NCI-H1694 (cell line): ENCODE measurements at regions not wholly inside any gene's neighbourhood (a gene's known extent, or its start where the extent isn't known, plus 50 kb on each side); places are given as distances from the start of the nearest gene placed in this dataset.
"Not testable (repeated sequence)": the region's sequence is repeated elsewhere in the genome, so short reads cannot be mapped to it uniquely, and the experiment has no call there.

Source experiments
- DNase-seq: peaks from one replicate; lab custom pipeline; 2025; lab: John Stamatoyannopoulos, UW

DNA sequence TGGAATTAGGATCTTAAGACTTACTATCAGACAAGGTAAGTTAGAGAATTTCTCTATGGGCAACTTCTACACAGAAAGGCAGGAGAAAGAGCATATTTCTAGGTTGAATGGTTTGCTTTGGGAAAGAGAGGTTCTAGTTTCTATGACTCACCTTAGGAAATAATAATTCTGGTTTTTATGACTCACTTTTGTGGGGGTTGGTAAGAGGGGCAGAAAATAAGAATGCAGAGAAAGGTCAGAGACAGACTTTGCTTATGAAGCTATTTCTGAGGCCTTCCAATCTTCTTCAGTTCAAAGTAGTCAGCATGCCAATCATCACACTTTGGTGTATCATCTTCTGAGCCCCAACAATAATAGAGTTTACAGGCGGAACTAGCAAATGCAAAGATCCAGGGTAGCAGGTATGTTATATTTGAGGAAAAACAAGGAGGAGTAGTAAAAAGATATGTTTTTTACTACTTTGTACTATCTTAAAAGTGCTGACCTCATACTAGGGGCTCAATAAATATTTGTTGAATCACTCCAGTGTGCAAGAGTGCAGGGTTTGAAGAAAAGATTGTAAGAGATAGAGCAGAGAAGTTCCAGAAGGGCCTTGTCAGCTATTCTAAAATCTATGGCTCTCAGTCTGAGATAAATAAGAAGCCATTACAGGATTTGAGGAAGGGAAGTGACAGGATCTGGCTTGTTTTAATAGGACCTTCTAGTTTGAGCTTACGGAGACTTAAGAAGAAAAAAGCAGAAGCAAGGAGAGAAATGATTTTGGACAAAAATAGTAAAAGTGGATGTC, 56.7 kb upstream of the LRFN5 start:
- no peak for DNase-seq

DNA sequence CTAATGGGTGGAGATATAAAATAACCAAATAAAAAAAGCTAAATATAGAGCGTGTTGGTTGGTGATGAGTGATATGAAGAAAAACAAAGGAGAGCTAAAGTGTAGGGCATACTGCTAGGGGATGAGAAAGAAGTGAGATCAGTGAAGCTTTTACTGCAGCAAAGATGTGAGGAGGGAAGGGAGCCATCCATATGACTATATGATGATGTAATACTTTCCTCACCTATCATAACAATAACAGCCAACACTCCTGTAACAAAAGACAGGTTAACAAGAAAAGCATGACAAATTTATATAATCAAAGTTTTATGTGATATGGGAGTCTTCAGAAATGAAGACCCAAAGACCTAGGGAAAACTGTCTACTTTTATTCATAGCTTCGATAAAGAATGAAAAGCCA, 57.4 kb upstream of the LRFN5 start:
- DNase-seq = no peak

DNA sequence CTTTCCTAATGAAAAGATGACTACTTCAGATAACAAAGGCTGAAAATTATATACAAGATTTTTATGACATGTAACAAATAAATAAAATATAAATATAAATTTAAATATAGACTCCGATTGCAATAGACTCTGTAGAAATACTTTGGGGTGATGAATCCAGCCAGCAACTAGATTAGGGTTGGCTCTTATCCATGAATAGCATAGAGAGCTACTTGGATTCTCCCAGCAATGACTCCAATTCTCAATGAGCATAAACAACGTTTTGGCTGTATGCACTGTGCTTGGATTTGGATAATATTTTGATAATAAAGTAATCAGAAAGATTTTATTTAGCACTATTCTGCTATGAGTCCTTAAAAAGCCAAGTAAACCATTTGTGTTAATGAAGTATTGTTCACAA, 58.0 kb upstream of the LRFN5 start:
- no peak for DNase-seq

DNA sequence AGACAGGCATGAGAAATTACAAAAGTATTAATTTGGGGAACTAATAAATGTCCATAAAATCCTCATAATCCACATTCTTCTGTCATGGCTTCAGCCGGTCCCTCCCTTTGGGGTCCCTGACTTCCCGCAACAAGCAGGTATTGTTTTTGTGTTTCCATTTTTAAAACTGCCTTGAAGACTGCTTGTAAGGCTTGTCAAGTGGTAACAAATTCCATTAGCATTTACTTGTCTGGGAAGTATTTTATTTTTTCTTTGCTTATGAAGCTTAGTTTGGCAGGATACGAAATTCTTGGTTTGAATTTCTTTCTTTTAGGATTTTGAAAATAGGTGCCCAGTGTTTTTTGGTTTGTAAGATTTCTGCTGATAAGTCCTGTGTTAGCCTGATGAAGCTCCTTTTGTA, 65.3 kb upstream of the LRFN5 start:
- DNase-seq = no peak

DNA sequence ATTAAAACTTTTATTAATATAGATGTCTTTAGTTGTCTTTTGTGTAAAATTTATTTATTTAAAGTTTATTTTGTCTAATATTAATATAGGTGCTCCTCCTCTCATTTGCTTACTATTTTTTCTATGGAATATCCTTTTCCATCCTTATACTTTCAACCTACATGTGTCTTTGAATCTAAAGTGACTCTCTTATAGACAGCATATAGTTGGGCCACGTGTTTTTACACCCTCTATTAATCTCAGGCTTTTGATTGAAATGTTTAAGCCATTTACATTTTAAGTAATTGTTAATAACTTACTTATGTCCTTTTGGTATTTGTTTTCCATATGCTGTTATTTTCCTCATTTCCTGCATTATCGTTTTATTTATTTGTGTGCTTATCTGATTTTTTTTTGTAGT, 74.4 kb upstream of the LRFN5 start:
- DNase-seq = no peak

DNA sequence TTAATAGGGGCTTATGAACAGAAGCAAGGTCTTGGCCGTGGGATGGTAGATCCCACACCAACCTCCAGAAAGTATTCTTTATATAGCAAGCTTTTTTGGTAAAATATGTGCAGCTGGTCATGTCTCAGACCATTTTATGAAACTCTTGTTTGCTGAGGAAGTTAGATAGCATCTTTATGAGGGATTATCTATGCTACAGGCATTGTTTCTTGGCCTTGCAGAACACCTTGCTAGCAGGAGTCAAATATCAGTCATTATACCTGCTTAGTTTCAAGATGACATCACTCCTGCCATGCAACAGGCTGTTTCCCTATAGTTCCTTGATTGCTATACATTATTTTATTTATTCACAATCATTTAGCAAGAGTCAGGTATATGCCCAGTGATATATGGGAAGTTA, 84.8 kb upstream of the LRFN5 start:
- DNase-seq = no peak

DNA sequence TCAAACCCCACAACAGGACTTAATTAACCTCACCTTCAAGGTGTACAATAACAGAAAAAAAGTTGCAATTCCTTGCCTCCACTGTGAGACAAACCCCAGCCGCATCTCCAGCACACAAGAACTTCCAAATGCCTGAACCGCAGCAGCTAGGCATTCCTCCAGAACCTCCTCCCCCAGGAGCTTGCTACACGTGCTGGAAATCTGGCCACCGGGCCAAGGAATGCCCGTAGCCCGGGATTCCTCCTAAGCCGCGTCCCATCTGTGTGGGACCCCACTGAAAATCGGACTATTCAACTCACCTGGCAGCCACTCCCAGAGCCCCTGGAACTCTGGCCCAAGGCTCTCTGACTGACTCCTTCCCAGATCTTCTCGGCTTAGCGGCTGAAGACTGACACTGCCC, 88.6 kb upstream of the LRFN5 start:
- DNase-seq = not testable (repeated sequence)

DNA sequence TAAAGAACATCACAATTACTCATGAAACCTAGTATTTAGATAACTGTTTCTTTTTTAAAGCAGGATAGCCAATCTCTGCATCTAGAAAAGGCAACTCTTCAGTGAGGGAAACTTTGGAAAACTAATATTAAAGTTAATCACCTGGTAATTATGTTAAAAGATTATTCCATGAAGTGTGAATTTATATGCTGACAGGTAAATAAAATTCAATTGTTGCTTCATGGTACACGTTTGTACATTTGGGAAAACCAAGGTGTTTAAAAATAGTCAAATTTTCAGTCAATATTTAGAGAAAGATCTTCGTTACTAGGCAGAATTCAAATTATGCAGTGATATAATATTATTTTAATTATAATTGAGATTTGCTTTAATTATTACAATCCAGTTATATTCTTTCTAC, 100.1 kb upstream of the LRFN5 start:
- no peak for DNase-seq

DNA sequence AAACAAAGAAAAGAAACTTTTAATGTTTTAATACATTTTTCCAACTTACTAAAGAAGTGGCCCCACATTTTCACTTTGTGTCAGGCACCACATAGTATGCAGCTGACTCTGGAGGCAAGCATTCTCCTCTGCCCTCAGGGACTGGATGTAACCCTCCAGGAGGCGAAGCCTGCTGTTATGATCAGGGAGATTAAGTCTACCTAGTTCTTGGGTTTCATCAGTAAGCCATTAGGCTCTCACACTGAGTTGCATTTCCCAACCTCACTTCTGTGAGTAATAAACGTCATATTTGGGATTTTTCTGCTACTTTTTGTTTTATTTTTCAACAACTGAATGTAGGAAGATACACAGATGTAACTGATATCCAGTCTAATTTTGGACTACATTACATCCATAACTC, 101.2 kb upstream of the LRFN5 start:
- DNase-seq = no peak

DNA sequence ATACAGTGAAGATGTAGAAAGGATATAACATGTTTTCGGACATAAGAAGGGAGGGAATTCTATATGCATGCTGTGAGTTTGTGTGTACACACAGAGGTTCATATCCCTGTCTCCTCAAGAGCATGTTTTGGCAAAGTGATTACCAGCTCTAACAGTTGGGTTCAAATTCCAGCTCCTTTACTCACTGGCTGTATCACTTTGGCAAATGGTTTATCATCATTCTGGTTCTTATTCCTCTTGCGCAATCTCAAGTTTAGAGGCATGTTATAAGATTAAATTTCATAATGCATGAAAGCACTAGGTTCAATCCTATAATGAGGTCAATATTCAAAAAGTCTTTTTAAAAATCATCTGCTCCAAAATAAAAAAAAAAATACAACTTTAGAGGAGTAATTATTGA, 107.7 kb upstream of the LRFN5 start:
- no peak for DNase-seq

DNA sequence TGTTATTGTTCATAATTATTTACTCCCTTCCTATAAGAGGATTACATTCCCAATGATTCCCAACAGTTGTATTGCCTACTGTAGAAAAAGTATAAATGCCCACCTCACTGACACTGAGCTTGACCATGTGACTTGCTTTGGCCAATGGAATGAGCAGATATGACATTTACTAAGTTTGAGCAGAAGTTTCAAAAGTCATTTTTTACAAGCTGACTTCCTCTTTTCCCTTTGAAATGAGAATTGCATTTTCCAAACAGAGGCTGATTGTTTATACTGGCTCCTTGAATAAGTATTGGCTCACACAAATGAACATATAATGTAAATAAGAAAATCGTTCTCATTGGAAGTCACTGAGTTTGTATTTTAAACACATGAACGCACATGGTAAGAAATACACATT, 116.4 kb upstream of the LRFN5 start:
- no peak for DNase-seq

DNA sequence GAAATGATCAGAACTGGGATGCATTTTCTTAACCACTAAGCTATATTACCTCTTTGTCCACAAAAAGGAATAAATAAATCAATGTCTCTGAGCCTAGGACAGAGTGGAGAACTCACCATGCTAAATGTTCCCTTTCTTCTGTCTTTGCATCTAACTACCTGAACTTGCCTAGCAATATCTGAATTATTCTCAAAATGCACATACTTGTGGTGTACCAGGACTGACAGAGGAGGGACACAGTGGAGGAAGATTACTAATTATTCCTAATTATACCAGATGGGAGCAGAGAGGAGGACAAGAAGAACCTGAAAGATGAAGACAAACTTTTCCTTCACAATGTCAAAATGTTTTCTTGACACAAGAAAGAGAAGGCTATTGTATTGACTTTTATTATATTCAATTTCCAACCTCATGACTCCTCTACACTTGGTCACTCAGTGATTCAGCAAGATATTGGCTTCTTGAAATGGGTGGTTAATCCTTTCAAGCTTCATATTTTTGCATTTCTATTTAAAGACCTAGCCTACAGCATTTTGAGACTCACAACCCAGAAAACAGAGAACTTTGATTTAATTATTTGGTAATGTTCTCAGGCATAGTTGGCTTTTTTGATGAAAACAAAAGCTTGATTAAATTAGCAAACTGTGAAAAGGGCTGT, 117.2 kb upstream of the LRFN5 start:
- no peak for DNase-seq

DNA sequence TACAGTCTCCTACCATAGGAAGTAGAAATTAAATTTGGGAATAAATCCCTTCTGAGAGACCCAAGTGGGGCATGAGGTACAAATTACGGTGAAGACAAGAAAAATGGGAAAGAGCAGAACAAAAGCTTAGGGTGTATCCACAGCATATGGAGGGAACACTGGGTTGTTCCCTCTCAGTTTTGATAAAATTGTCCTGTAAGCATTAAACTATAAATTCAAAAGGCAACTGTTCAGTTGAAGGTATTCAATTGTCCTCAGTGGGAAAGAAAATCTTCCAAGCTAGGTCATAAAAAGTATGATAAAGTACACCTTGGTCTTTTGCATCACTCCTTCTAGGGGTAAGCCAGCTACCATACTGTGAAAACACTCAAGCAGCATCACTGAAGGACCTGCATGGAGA, 118.3 kb upstream of the LRFN5 start:
- no peak for DNase-seq

DNA sequence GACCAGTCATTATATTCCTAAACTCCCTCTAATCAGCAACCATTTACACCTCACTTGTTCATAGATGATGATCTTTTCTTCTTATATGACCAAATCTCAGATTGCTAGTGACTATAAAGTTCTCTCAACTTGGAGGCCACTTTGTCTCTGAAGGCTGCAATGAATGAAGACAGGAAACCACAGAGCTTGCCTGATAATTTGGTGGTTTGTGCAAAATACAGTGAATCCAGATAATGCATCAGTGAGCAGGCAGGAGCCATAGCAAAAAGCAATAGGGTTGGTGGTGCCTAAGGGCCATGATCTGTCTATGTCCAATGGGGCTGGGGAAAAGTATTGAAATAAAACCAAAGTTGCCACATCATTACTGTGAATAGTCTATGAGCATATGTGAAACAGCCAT, 123.8 kb upstream of the LRFN5 start:
- no peak for DNase-seq

DNA sequence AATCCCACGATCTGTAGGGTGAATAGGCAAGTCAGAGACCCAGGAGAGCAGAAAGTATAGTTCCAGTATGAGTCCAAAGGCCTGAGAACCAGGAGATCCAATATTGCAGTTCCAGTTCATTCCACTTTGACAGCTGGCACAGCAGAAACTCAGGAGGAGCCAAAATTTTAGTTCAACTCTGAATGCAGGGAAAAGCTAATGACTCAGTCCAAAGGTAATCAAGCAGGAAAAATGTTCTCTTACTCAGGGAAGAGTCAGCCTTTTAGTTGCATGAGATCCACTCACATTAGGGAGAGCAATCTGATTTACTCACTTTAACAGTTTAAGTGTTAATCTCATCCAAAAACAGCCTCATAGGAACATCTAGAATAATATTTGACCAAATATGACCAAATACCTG, 130.2 kb upstream of the LRFN5 start:
- DNase-seq = no peak

DNA sequence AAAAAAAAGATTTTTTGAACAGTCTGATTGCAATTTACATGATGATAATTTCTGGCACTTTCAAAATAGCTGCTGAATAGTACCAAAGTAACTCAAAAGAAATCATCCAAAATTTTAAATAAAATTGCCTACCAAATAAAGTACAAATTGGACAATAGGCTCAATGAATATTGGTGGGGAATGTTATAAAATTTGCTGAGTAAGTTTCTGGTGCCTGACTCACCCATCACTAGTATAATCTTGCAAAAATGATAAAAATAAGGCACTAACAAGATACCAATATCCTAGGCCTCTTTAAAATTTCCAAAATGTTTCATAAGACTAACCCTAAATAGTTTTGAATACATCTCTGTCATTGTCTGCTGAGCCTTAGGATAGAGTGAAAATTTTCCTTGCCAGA, 145.3 kb upstream of the LRFN5 start:
- no peak for DNase-seq

DNA sequence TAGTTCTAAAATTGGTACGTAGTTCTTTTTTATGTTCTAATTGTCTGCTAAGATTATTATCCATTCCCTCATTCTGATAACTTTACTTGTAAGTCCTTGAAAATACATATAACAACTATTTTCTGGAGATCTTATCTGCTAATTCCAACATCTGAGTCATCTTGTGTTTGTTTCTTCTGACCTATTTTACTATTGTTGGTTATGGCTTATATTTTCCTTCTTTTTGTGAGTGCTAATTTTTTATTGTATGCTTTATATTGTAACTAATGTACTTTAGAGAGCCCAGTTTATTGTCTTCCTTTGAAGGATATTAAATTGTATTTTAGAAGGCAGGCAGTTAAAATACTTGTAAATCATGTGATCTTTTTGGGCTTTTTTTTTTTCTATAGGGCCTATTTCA, 149.3 kb upstream of the LRFN5 start:
- DNase-seq = no peak

DNA sequence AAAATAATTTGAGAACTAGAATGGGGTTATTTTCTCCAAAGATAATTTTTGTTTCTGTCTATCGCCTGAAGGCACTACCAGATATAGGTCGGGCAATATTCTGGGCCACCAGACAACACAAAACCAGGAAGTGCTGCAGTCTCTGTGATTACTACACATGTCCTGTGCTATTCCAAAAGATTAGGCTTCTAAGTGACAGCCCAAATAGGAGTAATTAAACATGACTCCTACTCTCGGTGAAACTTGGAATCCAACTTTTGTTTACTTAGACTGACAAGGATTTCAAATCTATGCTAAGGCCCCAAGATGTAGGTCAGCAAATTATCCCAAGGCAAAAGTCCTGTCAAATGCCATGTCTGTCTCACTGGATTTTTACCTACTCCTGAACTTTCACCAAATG, 157.6 kb upstream of the LRFN5 start:
- no peak for DNase-seq

DNA sequence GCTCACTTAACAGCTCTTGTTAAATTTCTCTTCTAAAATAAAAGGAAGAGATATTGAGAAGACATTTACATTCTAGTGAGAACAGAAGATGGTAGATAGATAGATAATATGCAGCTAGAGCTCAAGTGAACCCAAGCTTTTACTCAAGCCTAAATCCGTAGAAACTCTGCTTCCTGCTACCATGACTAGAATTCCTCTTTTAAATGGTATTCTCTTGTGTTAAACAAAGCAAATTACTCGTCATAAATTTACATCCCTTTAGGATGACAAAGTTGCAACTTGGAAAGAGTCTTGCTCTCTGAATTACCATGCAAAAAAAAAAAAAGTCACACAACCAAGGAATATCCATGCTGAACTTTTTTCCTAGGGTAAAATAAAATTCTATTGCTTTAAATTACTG, 160.7 kb upstream of the LRFN5 start:
- DNase-seq = no peak

DNA sequence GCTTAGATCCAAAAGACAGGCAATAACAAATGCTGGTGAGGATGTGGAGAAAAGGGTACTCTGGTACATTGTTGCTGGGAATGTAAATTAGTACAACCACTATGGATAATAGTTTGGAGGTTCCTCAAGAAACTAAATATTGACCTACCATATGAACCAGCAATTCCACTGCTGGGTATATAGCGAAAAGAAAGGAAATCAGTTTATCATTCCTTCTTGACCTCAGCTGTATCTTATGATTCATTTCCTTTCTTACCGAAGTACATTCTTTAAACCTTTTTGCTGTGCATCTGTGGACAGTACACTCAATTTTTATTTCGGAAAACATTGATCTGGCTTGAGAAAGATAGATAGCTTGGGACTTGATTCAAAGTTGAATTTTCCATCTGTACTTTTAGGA, 183.2 kb upstream of the LRFN5 start:
- no peak for DNase-seq

DNA sequence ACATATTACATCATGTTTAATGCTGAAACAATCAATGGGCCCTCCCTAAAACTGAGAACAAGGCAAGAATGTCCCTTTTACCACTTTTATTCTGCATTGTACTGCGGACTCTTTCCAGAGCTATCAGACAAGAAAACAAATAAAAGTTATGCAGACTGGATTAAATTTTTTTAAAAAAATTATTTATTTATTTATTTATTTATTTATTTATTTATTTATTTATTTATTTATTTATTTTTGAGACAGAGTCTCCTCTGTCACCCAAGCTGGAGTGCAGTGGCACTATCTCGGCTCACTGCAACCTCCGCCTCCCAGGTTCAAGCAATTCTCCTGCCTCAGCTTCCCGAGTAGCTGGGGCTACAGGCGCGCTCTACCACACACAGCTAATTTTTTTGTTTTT, 185.4 kb upstream of the LRFN5 start:
- not testable (repeated sequence) for DNase-seq

DNA sequence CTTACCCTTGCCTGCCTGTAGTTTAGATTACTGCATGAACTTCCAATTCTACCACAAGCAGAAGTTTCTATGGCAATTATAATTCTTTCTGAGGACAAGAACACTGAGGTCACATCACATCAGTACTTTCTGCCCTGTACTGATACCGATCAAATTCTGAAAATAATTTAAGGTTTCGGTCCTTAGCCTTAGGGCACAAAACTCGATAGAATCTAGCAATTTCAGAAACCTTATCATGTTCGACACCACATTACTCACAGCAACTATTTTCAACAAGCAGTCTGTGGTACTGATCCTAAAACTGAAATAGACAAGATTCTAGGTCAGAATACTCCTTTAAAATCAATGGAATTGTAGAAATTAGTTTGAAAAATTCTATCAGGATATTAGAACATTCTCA, 187.0 kb upstream of the LRFN5 start:
- DNase-seq = no peak

DNA sequence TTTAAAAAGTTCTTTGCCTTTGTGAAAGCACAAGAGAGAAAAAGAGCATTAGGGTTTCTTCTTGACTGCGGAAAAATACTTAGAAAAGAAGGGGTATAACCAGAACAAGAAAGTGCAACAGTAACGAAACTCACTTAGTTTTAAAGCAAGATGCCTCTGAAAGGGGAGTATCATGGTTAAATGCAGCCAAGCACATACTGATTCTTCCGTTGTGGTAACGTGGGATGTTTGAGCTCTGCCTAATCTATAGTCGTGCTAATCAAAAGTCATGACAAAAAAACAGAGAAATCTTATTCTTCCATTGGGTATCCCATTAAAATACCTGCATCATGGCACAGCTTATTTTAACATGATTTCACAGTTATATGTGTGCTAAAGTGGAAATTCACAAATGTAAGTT, 187.8 kb upstream of the LRFN5 start:
- no peak for DNase-seq

DNA sequence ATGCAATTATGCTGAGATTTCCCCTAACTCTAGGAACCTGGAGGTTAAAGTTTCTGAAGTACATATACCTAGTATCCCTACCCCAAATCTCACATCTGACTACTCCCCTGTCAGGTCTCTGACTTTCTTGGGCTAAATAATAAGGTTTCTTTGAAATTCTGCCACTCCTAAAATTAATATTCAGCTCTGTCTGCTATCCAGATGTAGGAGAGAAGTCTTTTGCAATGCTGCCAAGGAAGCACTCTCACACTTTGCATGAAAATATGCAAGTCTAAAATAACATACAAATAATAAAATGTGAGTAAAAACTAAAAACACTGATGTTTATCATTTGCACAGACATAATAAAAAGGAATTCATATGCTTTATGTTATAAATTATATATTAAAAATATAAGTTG, 196.9 kb upstream of the LRFN5 start:
- no peak for DNase-seq
